Breast epithelium (tissue), 4 donors: ENCODE measurements at regions not wholly inside any gene's neighbourhood (a gene's known extent, or its start where the extent isn't known, plus 50 kb on each side); places are given as distances from the start of the nearest gene placed in this dataset.

Source experiments
- DNase-seq, 2 donors: peaks; one replicate each; pipeline ENCODE4 v3.0.0-alpha.2; 2019; ENCODE audit warnings: low spot score in 2 of 2
- H3K27ac ChIP-seq, 2 donors: fragments of 200-600 bp; sonication (generic) in 1 of 2; one replicate each; pipeline ENCODE4 v1.5.1; 2016 to 2019; ENCODE audit warnings: mild to moderate bottlenecking in 1 of 2
- H3K27me3 ChIP-seq, 2 donors: fragments of 200-600 bp; sonication (generic) in 1 of 2; one replicate each; pipeline versions ENCODE4 v1.5.1 to v1.6.0; 2017 to 2019; ENCODE audit warnings: control low read depth in 1 of 2, mild to moderate bottlenecking in 1 of 2
- H3K36me3 ChIP-seq: fragments of 200-600 bp; one replicate; pipeline ENCODE4 v1.5.1; 2019
- H3K4me1 ChIP-seq, 2 donors: fragments of 200-600 bp; sonication (generic); one replicate each; pipeline ENCODE4 v1.5.1; 2016 to 2019; ENCODE audit warnings: control low read depth in 1 of 2
- H3K4me3 ChIP-seq, 3 donors: fragments of 200-600 bp; sonication (generic); 1 replicate in 2 of 3; 2 replicates in 1 of 3; pipeline ENCODE4 v1.5.1; 2016 to 2019; ENCODE audit warnings: mild to moderate bottlenecking in 3 of 3, moderate library complexity in 2 of 3
- H3K9me3 ChIP-seq, 2 donors: fragments of 200-600 bp; sonication (generic) in 1 of 2; one replicate each; pipeline ENCODE4 v1.5.1; 2016 to 2019; ENCODE audit warnings: control low read depth in 1 of 2
- POLR2A ChIP-seq: fragments of 450-650 bp; IDR thresholded peaks from one replicate; pipeline ENCODE4 v1.6.1; 2016; ENCODE audit warnings: antibody characterized with exemption, mild to moderate bottlenecking, moderate library complexity
- POLR2AphosphoS5 ChIP-seq, 3 donors: sonication (generic); formaldehyde crosslinking; IDR thresholded peaks; one replicate each; pipeline ENCODE4 v1.6.1; 2017; ENCODE audit warnings: antibody characterized with exemption in 3 of 3
- intact Hi-C: fragments of 100-400 bp; cut with DNase I; formaldehyde crosslinking; loops from one replicate; pipeline ENCODE4 v1.15.1; 2023; ENCODE audit warnings: low total_unique reads
- TF ChIP-seq, protein P1 (sequence below), 3 donors: fragments of 450-650 bp; IDR thresholded peaks; one replicate each; pipeline ENCODE4 v1.5.1; 2016 to 2017; ENCODE audit warnings: antibody characterized with exemption in 3 of 3, mild to moderate bottlenecking in 3 of 3, moderate library complexity in 3 of 3

DNA sequence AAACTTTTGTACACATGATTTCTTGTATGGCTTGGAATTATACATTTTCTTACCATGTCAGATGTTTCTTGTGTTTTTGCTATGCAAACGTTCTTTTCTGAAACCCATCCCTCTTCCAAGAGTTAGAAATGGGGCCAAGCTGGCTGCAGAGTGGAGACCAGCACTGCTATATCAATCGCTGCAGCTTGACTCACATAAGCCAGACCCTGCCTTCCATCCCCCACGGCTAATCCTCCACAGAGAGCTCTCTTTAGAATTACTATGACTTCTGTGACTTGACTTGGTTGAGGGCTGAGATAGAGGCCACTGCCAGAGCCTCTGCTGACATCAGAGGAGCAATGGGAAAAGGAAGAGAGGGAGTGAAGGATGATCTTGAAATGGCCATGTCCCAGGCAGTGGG is 147.9 kb downstream of the DACT1 start:
- Histone ChIP-seq H3K4me3 (no peak overlapping the region), H3K9me3 (no peaks in the 10 kb centered on the region), H3K27ac (no peak overlapping the region), H3K36me3 (no peaks in the 10 kb centered on the region), H3K27me3 (no peaks in the 10 kb centered on the region), H3K4me1 (no peaks in the 10 kb centered on the region)
- intact Hi-C loops = loop anchor here (5.0 kb wide), 1 partner anchor 222 kb away; no protein-coding TSS in a partner anchor
- TF ChIP-seq, protein P1, sequence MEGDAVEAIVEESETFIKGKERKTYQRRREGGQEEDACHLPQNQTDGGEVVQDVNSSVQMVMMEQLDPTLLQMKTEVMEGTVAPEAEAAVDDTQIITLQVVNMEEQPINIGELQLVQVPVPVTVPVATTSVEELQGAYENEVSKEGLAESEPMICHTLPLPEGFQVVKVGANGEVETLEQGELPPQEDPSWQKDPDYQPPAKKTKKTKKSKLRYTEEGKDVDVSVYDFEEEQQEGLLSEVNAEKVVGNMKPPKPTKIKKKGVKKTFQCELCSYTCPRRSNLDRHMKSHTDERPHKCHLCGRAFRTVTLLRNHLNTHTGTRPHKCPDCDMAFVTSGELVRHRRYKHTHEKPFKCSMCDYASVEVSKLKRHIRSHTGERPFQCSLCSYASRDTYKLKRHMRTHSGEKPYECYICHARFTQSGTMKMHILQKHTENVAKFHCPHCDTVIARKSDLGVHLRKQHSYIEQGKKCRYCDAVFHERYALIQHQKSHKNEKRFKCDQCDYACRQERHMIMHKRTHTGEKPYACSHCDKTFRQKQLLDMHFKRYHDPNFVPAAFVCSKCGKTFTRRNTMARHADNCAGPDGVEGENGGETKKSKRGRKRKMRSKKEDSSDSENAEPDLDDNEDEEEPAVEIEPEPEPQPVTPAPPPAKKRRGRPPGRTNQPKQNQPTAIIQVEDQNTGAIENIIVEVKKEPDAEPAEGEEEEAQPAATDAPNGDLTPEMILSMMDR (IDR thresholded peaks at IDR 0.05) = no peak
- TF ChIP-seq POLR2A = no peak
- DNase-seq = no peak

DNA sequence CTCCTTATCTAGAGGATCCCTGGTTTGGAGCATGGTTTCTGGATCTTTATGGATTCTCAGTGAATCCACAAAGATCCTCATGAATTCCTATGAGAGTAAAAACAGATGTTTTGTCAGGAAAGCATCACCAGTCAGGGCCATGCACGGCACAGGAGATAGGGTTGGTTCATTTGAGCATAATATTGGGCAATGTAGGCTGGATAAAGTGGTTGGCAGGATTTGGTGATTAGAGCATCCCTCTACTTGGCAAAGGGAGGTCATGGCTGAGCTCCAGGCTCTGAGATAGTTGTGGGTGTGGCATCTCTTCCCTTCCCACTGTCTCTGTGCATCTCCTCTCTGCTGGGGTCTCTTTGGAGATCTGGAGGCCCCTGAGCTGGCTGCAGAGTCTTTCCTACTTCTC is 149.8 kb downstream of the DACT1 start:
- Histone ChIP-seq H3K27me3 (no peaks in the 10 kb centered on the region), H3K4me1 (no peaks in the 10 kb centered on the region), H3K9me3 (no peaks in the 10 kb centered on the region), H3K4me3 (no peak overlapping the region), H3K27ac (no peak overlapping the region), H3K36me3 (no peaks in the 10 kb centered on the region)
- intact Hi-C loops = loop anchor here (5.0 kb wide), 1 partner anchor 220 kb away; no protein-coding TSS in a partner anchor
- no peak for DNase-seq
- TF ChIP-seq, protein P1 (IDR thresholded peaks at IDR 0.05) = no peak
- no peak for TF ChIP-seq POLR2AphosphoS5 (IDR thresholded peaks at IDR 0.05)
- no peak for TF ChIP-seq POLR2A

DNA sequence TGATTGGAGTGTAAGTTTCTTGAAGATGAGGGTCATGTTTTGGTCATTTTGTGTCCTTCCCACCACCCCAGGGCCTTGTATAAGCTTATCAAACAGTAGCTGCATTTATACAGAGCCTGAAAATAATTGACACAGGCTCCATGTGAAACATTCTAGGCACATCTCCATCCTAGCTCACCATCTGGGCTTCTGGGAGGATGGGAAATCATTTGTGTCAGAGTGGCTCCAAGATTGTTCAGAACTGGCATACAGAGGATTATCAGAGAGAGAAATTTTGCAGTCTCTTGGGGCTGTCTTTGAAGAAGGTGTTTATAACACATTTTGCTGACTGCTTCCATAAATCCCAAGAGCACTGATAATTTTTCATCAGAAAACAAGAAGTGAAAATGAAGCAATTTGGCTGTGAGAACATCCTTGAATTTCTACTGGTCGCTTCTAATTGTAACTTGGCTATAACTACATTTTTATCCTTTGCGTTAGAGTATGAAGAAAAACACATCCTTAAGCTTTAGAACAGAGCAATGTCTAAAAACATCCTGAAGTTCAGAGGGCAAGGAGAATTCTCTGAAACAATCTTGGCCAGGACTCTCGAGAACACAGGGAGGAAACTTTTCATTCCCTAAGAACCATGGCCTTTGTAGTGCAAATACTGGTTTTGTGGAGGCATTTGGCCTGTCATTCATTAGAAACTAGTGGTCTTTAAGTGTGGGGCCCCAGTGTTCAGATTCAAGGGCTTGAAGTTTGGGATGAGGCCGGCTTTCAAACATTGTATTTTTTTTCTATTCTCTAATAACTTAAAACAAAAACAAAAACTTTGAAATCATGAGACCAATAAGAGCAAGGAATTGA is 151.1 kb downstream of the DACT1 start:
- no peaks in the 10 kb centered on the region for H3K36me3 ChIP-seq
- TF ChIP-seq POLR2AphosphoS5 (IDR thresholded peaks at IDR 0.05) = no peak
- TF ChIP-seq, protein P1 (IDR thresholded peaks at IDR 0.05) = no peak
- no peak for TF ChIP-seq POLR2A
- DNase-seq = no peak
- H3K27me3 ChIP-seq = no peaks in the 10 kb centered on the region
- no peaks in the 10 kb centered on the region for H3K9me3 ChIP-seq
- no peak overlapping the region for H3K27ac ChIP-seq
- H3K4me3 ChIP-seq = no peak overlapping the region
- no peaks in the 10 kb centered on the region for H3K4me1 ChIP-seq
- intact Hi-C loops = loop anchor here (5.0 kb wide), 1 partner anchor 218 kb away; no protein-coding TSS in a partner anchor

DNA sequence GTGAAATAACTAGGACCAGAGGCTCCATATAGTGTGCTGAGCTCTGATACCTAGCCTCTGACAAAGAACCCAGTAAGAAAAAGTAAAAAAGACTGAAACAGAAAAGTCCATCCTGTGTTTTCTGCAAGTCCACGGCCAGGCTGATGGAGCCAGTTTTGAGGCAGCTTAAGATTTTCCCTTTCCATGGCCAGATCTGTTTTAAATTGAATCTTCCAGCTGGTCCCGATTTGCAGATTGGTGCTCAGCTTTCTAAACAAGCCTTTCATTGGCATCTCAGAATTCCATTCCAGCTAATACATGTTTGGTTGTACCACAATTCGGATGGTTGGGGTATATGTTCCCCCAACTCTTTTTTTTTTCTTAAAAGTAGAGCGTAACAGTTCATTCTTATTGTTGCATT is 152.0 kb downstream of the DACT1 start:
- Histone ChIP-seq H3K36me3 (no peaks in the 10 kb centered on the region), H3K27ac (no peak overlapping the region), H3K27me3 (no peaks in the 10 kb centered on the region), H3K4me3 (no peak overlapping the region), H3K9me3 (no peaks in the 10 kb centered on the region), H3K4me1 (no peaks in the 10 kb centered on the region)
- TF ChIP-seq POLR2A (no peak), POLR2AphosphoS5 (IDR thresholded peaks at IDR 0.05) (no peak)
- TF ChIP-seq, protein P1 (IDR thresholded peaks at IDR 0.05) = no peak
- no peak for DNase-seq
- intact Hi-C loops = loop anchor here (5.0 kb wide), 1 partner anchor 218 kb away; no protein-coding TSS in a partner anchor

DNA sequence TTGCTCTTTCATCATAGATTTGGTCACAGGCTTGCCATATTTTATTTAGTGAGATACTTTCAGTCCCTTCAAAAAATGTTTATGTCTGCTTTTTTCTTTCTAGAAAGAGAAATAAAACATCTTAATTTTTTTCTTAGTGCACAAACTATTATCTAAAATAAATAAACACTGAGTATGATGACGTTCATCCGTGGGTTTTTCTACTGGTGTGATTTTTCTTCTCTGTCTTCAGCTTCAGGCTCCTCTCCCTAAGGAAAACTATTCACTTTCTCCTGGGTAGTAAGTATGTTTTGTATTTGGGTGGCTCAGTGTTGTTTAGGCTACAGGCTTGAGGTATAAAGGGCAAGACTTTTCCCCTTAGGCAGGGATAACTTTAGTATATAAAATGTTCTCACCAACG is 154.7 kb downstream of the DACT1 start:
- intact Hi-C loops = no loop called here
- TF ChIP-seq POLR2A = no peak
- TF ChIP-seq, protein P1 (IDR thresholded peaks at IDR 0.05) = no peak
- TF ChIP-seq POLR2AphosphoS5 (IDR thresholded peaks at IDR 0.05) = no peak
- no peaks in the 10 kb centered on the region for H3K9me3 ChIP-seq

More for the DNA sequence above, 154.7 kb downstream of the DACT1 start:
- Histone ChIP-seq H3K4me1 (no peaks in the 10 kb centered on the region), H3K36me3 (no peaks in the 10 kb centered on the region), H3K4me3 (no peak overlapping the region), H3K27me3 (no peaks in the 10 kb centered on the region), H3K27ac (no peak overlapping the region)
- DNase-seq = no peak
